H1 (cell line): ENCODE measurements at regions not wholly inside any gene's neighbourhood (a gene's known extent, or its start where the extent isn't known, plus 50 kb on each side); places are given as distances from the start of the nearest gene placed in this dataset.

ENCODE experiments used
- CTCF ChIA-PET: fragments of 300-600 bp; sonication (Branson Sonifier 250); formaldehyde crosslinking; loops from one replicate; lab custom pipeline; 2021; ENCODE audit not compliant: partially characterized antibody; lab: Charles Lee
- POLR2A ChIA-PET: fragments of 300-600 bp; sonication (Branson Sonifier 250); formaldehyde crosslinking; loops from one replicate; lab custom pipeline; 2021; ENCODE audit warnings: inconsistent platforms; ENCODE audit not compliant: partially characterized antibody; lab: Charles Lee
- DNase-seq, 2 experiments: peaks; one replicate each; pipeline versions ENCODE4 v3.0.0 to v3.0.0-alpha.2; 2010 to 2022; ENCODE audit warnings: low spot score in 2 of 2, low read depth in 1 of 2, mixed read lengths in 1 of 2
- FAIRE-seq: peaks from 2 replicates; lab custom pipeline; 2011; peaks lifted over from hg19 to GRCh38; lab: Jason Lieb, UNC
- H2AFZ ChIP-seq: 2 replicates; pipeline ENCODE4 v1.8.1; 2012; ENCODE audit warnings: low read length, inconsistent platforms
- H2AK5ac ChIP-seq: 2 replicates; pipeline ENCODE4 v1.6.1; 2013; ENCODE audit warnings: low read depth, low read length
- H2BK120ac ChIP-seq: replicated peaks from 2 replicates; pipeline ENCODE3; 2013; ENCODE audit warnings: low read depth, low read length, inconsistent platforms
- H2BK12ac ChIP-seq: 2 replicates; pipeline ENCODE4 v1.6.1; 2013; ENCODE audit warnings: low read depth, low read length
- H2BK15ac ChIP-seq: 2 replicates; pipeline ENCODE4 v1.6.1; 2013; ENCODE audit warnings: low read length
- H2BK20ac ChIP-seq: 2 replicates; pipeline ENCODE4 v1.6.1; 2013; ENCODE audit warnings: low read length
- H2BK5ac ChIP-seq: 2 replicates; pipeline ENCODE4 v1.6.1; 2013; ENCODE audit warnings: low read depth, low read length
- H3K14ac ChIP-seq: 2 replicates; pipeline ENCODE4 v1.6.1; 2013; ENCODE audit warnings: inconsistent platforms; ENCODE audit not compliant: insufficient read length
- H3K18ac ChIP-seq: 2 replicates; pipeline ENCODE4 v1.6.1; 2013; ENCODE audit warnings: low read length; ENCODE audit errors: extremely low read depth
- H3K23ac ChIP-seq: 2 replicates; pipeline ENCODE4 v1.6.1; 2013; ENCODE audit warnings: inconsistent platforms; ENCODE audit not compliant: insufficient read length
- H3K23me2 ChIP-seq: 2 replicates; pipeline ENCODE4 v1.6.1; 2013; ENCODE audit warnings: low read depth, low read length
- H3K27ac ChIP-seq: 2 replicates; pipeline ENCODE4 v1.6.1; 2011; ENCODE audit warnings: low read depth, low read length, inconsistent platforms
- H3K27me3 ChIP-seq, 4 experiments: replicated peaks in 1 of 4; 1 replicate in 1 of 4; 2 replicates in 3 of 4; pipeline versions ENCODE4 v1.6.1 to v1.8.1; 2011 to 2013; ENCODE audit warnings: low read length in 3 of 4, mild to moderate bottlenecking in 3 of 4, inconsistent platforms in 2 of 4, mixed read lengths in 2 of 4, moderate library complexity in 1 of 4; ENCODE audit not compliant: control insufficient read depth in 3 of 4, insufficient read depth in 3 of 4; ENCODE audit errors: extremely low read depth in 1 of 4
- H3K36me3 ChIP-seq, 4 experiments: 2 replicates each; pipeline versions ENCODE4 v1.6.1 to v1.8.1; 2011 to 2013; ENCODE audit warnings: mild to moderate bottlenecking in 4 of 4, low read length in 3 of 4, moderate library complexity in 2 of 4, control low read depth in 1 of 4, inconsistent platforms in 1 of 4; ENCODE audit not compliant: insufficient read depth in 4 of 4, control insufficient read depth in 2 of 4
- H3K4ac ChIP-seq: replicated peaks from 2 replicates; pipeline ENCODE3; 2013; ENCODE audit warnings: low read length, low read depth, mixed read lengths, inconsistent platforms; ENCODE audit not compliant: insufficient read length
- H3K4me1 ChIP-seq, 4 experiments: replicated peaks in 1 of 4; 1 replicate in 1 of 4; 2 replicates in 3 of 4; pipeline versions ENCODE4 v1.6.1 to v1.8.1; 2011 to 2013; ENCODE audit warnings: low read length in 3 of 4, inconsistent platforms in 2 of 4, mixed read lengths in 1 of 4; ENCODE audit not compliant: insufficient read depth in 4 of 4, control insufficient read depth in 3 of 4
- H3K4me2 ChIP-seq, 2 experiments: 2 replicates each; pipeline versions ENCODE4 v1.6.1 to v1.8.1; 2011 to 2013; ENCODE audit warnings: low read depth in 2 of 2, low read length in 2 of 2, control low read depth in 1 of 2, inconsistent platforms in 1 of 2, mild to moderate bottlenecking in 1 of 2; ENCODE audit not compliant: insufficient read depth in 1 of 2
- H3K4me3 ChIP-seq, 4 experiments: fragments of 200-600, 300-600 bp in 1 of 4; sonication (generic), shearing (Covaris generic), sonication (Bioruptor Twin) in 1 of 4; 2 replicates each; pipeline versions ENCODE4 v1.5.1 to v1.8.1; 2011 to 2016; ENCODE audit warnings: low read length in 4 of 4, low read depth in 3 of 4, control low read depth in 2 of 4, inconsistent platforms in 2 of 4, mild to moderate bottlenecking in 2 of 4, mixed read lengths in 1 of 4, moderate library complexity in 1 of 4; ENCODE audit not compliant: insufficient read depth in 2 of 4; ENCODE audit errors: extremely low read depth in 1 of 4
- H3K56ac ChIP-seq: replicated peaks from 2 replicates; pipeline ENCODE3; 2013; ENCODE audit warnings: low read depth, mild to moderate bottlenecking, mixed read lengths, low read length, inconsistent platforms; ENCODE audit not compliant: insufficient read length
- H3K79me1 ChIP-seq: 2 replicates; pipeline ENCODE4 v1.6.1; 2013; ENCODE audit warnings: low read depth, low read length, control low read depth
- H3K79me2 ChIP-seq, 2 experiments: 2 replicates each; pipeline versions ENCODE4 v1.6.1 to v1.8.1; 2012 to 2013; ENCODE audit warnings: low read length in 2 of 2, mild to moderate bottlenecking in 2 of 2, inconsistent platforms in 1 of 2; ENCODE audit not compliant: insufficient read depth in 2 of 2, control insufficient read depth in 1 of 2
- H3K9ac ChIP-seq, 4 experiments: replicated peaks in 1 of 4; 1 replicate in 1 of 4; 2 replicates in 3 of 4; pipeline versions ENCODE4 v1.6.1 to v1.8.1; 2011 to 2013; ENCODE audit warnings: low read depth in 3 of 4, low read length in 3 of 4, control low read depth in 2 of 4, mild to moderate bottlenecking in 2 of 4, moderate library complexity in 2 of 4, inconsistent platforms in 1 of 4; ENCODE audit errors: extremely low read depth in 1 of 4
- H3K9me3 ChIP-seq, 2 experiments: 2 replicates each; pipeline versions ENCODE4 v1.6.1 to v1.8.1; 2012 to 2013; ENCODE audit warnings: mild to moderate bottlenecking in 2 of 2, moderate library complexity in 2 of 2, control low read depth in 1 of 2, inconsistent platforms in 1 of 2, low read depth in 1 of 2, low read length in 1 of 2, mixed read lengths in 1 of 2; ENCODE audit not compliant: insufficient read depth in 2 of 2
- H4K20me1 ChIP-seq, 2 experiments: replicated peaks in 1 of 2; 2 replicates each; pipeline versions ENCODE3 to v1.8.1; 2011 to 2013; ENCODE audit warnings: inconsistent platforms in 2 of 2, low read length in 2 of 2, mild to moderate bottlenecking in 1 of 2; ENCODE audit not compliant: insufficient read depth in 2 of 2, control insufficient read depth in 1 of 2
- H4K5ac ChIP-seq: 2 replicates; pipeline ENCODE4 v1.6.1; 2013; ENCODE audit warnings: low read length, low read depth, mixed read lengths, inconsistent platforms; ENCODE audit not compliant: insufficient read length
- H4K8ac ChIP-seq: 2 replicates; pipeline ENCODE4 v1.8.0; 2013; ENCODE audit warnings: mild to moderate bottlenecking, moderate library complexity, low read length, inconsistent platforms; ENCODE audit not compliant: insufficient read depth; ENCODE audit errors: extremely low read depth
- H4K91ac ChIP-seq: replicated peaks from 2 replicates; pipeline ENCODE3; 2013; ENCODE audit warnings: low read length, mixed read lengths, inconsistent platforms; ENCODE audit not compliant: insufficient read length
- CTBP2 ChIP-seq: IDR thresholded peaks from 2 replicates; pipeline ENCODE4 v1.7.0; 2011; ENCODE audit warnings: borderline replicate concordance, mild to moderate bottlenecking, moderate library complexity, mixed read lengths, low read length; ENCODE audit not compliant: insufficient read depth, insufficient read length
- MAFK ChIP-seq: IDR thresholded peaks from 2 replicates; pipeline ENCODE4 v1.6.1; 2012; ENCODE audit warnings: low read depth, mild to moderate bottlenecking, improper control_type of control experiment, low read length
- YY1 ChIP-seq: IDR thresholded peaks from 2 replicates; pipeline ENCODE4 v1.6.1; 2011; ENCODE audit warnings: low read depth, mild to moderate bottlenecking, low read length
- WGBS, 2 experiments: shearing (Covaris generic) in 1 of 2; methylation state at CpG; one replicate each; pipeline versions ENCODE4 v1.1.6 to v1.1.7; 2013 to 2015; ENCODE audit warnings: low lambda C conversion rate in 2 of 2, mixed read lengths in 2 of 2, inconsistent platforms in 1 of 2, low coverage in 1 of 2, missing lambda C conversion rate in 1 of 2; ENCODE audit not compliant: insufficient replicate concordance in 2 of 2, insufficient coverage in 1 of 2, insufficient read length in 1 of 2; ENCODE audit errors: extremely low coverage in 1 of 2, missing lambda C conversion rate in 1 of 2; 5-methylcytosine and 5-hydroxymethylcytosine counted together

- H3K14ac ChIP-seq = no peak overlapping the region
- H4K5ac ChIP-seq = no peak overlapping the region
- H4K91ac ChIP-seq = no peak overlapping the region
- H3K4me3 ChIP-seq = no peak overlapping the region
- 93% methylated on average over 2 of the region's 2 CpGs; no CpG with 5 or more reads in 1 of the 2 experiments for WGBS, 2 experiments
- no peaks in the 10 kb centered on the region for H3K27me3 ChIP-seq
- no peak overlapping the region for H2BK120ac ChIP-seq
- no peak for FAIRE-seq
- no peaks in the 10 kb centered on the region for H3K79me1 ChIP-seq
- H3K18ac ChIP-seq = no peak overlapping the region
- no peak overlapping the region for H3K4me2 ChIP-seq
- H3K36me3 ChIP-seq = no peaks in the 10 kb centered on the region
- no peak overlapping the region for H2AFZ ChIP-seq
- POLR2A ChIA-PET = no interaction called here
- no peak overlapping the region for H3K4ac ChIP-seq
- H2BK20ac ChIP-seq = no peak overlapping the region
- no peak overlapping the region for H3K56ac ChIP-seq
- no peak overlapping the region for H2BK5ac ChIP-seq
- no peak overlapping the region for H2BK15ac ChIP-seq
- no peak for DNase-seq
- no peak overlapping the region for H3K9ac ChIP-seq
- no peak overlapping the region for H3K23ac ChIP-seq
- no peak overlapping the region for H2AK5ac ChIP-seq
- CTCF ChIA-PET = no interaction called here
- H3K23me2 ChIP-seq = no peaks in the 10 kb centered on the region; the same call in 1 of the 2 replicates
- no peak overlapping the region for H4K8ac ChIP-seq
- peaks cover 5 to 7% of the 10 kb centered on the region in 2 experiments; a peak in 3 of 4 replicates for H3K9me3 ChIP-seq
- no peak overlapping the region for H3K27ac ChIP-seq
- H2BK12ac ChIP-seq = no peak overlapping the region
- H3K4me1 ChIP-seq = no peaks in the 10 kb centered on the region
- H3K79me2 ChIP-seq = no peaks in the 10 kb centered on the region
- no peaks in the 10 kb centered on the region for H4K20me1 ChIP-seq
- TF ChIP-seq MAFK (no peak), CTBP2 (no peak), YY1 (no peak)
These were observed 241.1 kb upstream of the B3GALT2 start for GRCh38 chr1:193427524-193427923.
